G401 (cell line): ENCODE measurements at regions not wholly inside any gene's neighbourhood (a gene's known extent, or its start where the extent isn't known, plus 50 kb on each side); places are given as distances from the start of the nearest gene placed in this dataset.

Source experiments
- DNase-seq: peaks from one replicate; pipeline ENCODE4 v3.0.0-alpha.2; 2015; ENCODE audit warnings: low spot score
- in situ Hi-C: cut with HindIII; loops from 2 replicates; pipeline ENCODE4 v1.10.0; 2016; ENCODE audit warnings: low sequenced_read_pairs, mixed read lengths

- in situ Hi-C loops, result no loop called here
- no peak for DNase-seq
Observed at GRCh38 chr16:76955629-76956028, 235.4 kb upstream of the MON1B start.

DNA sequence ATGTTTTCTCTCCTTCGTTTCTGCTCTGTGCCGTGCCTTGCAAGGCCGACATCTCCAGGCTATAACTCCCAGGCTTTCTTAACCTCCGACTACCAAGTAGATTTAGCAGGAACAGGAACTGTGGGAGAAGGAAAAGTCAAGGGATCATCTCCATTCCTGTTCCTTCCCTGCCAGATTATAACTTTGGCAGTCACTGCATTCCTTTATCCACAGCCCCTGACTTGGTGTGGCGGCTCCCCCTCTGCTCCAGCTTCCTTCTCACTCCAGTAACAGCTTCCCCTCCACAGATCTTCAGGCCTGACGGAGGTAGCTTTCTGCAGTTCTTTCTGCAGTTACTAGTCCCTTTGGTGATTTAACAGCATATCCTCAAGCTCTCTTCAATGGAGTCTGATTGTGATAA, 234.6 kb upstream of the MON1B start:
- in situ Hi-C loops, result no loop called here
- no peak for DNase-seq

DNA sequence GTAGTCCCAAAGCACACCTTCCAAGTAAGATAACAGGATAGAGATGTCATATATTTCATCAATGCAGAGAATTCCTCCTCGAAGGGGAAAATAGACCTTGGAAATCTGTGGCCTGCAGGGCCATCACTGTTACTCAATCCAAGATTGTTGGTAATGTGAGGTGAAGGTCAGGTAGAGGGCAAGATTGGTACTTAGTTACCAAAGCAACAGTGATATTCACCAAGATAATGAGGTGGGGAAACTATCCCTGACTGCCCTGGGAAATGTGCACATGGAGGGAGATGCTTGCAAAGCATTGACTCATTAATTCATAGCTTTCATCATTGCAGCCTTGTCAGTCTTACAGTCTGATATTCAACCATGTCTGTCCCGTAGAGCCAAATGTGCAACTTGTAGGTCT, 234.1 kb upstream of the MON1B start:
- DNase-seq, result no peak
- in situ Hi-C loops, result no loop called here

GRCh38 chr16:76959166-76959565, 231.8 kb upstream of the MON1B start:
- in situ Hi-C loops, result no loop called here
- no peak for DNase-seq

GRCh38 chr16:76963614-76964315, 227.2 kb upstream of the MON1B start:
- in situ Hi-C loops, result no loop called here
- no peak for DNase-seq

GRCh38 chr16:76964464-76965154, 226.4 kb upstream of the MON1B start:
- DNase-seq, result no peak
- in situ Hi-C loops, result no loop called here

DNA sequence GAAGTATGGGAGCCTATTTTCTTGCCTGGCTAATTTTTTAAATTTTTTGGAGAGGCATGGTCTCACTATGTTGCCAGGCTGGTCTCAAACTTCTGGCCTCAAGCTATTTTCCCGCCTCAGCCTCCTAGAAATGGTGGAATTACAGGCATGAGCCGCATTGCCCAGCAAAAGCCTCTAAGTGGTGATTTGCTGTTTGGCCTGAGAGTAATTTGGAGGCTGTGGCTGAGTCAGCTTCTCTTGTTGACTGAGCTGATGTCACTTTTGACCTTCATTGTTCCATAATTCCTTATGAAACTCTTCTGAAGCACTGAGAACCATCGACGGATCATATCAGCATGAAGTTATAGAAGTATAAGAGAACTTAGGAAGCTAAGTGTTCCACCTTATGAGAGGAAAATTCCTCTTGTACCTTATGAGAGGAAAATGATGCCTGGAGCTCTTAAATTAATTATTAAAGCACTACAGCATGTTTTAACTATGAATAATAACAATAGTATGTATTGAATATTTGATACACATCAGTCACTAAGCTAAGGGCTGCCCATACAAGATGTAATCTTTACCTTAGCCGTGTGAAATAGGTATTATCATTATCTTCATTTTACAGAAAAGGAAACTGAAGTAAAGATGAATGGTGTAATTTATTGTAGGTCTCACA, 220.8 kb upstream of the MON1B start:
- DNase-seq, result no peak
- in situ Hi-C loops, result no loop called here

DNA sequence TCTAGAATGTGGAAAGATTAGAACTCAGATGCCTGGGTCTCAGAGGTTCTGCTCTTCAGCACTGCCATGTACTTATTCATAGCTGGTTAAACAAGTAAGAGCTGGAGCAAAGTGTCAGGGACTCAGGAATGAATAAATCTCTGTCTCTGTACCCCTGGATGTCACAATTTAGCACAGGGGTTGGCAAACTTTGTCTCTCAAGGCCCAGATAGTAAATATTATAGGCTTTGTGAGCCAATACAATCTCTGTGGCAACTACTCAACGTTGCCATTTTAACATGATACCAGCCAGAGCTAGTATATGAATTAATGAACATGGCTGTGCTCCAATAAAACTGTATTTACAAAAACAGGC, 220.3 kb upstream of the MON1B start:
- in situ Hi-C loops, result no loop called here
- no peak for DNase-seq

DNA sequence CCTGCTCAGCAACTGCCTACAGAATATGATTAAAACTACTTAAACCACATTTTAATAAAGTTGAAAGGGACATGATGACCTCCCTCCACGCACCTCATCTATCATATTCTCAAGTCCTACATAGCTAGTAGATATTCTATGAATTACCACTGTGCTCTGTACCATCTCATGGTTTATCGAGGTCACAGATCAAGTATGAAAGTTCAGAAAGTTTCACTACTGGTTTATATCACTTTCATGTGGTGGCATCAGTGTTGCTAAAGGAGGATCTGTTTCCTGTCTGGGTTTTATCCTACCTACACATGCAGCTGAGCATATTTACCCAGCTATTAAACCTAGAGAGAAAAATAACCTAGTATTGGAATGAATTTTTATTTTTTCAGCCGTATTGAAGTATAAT, 214.9 kb upstream of the MON1B start:
- in situ Hi-C loops, result no loop called here
- no peak for DNase-seq

GRCh38 chr16:76976756-76977155, 214.2 kb upstream of the MON1B start:
- no peak for DNase-seq
- in situ Hi-C loops, result no loop called here

DNA sequence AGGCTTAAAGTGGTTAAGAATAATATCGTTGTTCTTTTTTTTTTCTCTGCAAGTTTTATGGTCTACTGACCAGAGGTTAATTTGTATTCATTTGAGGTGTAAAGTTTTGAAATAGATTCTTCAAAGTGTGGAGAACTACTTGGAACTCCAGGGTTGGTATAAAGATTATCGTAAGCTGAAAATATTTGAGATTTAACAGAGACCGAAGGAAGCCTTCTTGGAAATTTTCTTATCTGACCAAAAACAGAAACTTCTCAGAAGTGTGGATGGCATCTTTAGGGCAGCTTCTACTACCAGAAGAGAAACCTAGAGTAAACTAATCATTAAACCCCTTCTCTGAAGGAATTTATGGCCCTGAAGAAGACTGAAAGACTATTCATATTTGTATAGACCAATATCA, 206.8 kb upstream of the MON1B start:
- in situ Hi-C loops, result no loop called here
- DNase-seq, result no peak

GRCh38 chr16:76985392-76986045, 205.5 kb upstream of the MON1B start:
- in situ Hi-C loops, result no loop called here
- no peak for DNase-seq

- in situ Hi-C loops, result no loop called here
- DNase-seq, result no peak
Observed at GRCh38 chr16:76988526-76988925, 202.5 kb upstream of the MON1B start.

DNA sequence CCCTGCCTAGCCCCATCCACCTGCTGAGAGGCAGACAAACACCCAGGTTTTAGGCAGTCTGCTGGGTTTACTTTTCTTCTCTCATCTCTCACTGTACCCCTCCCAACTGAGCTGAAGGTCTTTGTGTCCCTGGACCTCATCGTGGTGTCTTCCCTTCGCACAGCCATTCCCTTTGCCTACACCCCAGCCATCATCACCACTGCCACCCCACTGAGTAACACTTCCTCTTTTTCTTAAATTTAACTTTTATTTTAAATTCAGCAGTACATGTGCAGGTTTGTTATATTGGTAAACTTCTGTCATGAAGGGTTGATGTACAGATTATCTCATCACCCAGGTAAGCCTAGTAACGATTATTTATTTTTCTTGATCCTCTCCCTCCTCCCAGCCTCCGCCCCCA, 188.3 kb upstream of the MON1B start:
- in situ Hi-C loops, result no loop called here
- no peak for DNase-seq

DNA sequence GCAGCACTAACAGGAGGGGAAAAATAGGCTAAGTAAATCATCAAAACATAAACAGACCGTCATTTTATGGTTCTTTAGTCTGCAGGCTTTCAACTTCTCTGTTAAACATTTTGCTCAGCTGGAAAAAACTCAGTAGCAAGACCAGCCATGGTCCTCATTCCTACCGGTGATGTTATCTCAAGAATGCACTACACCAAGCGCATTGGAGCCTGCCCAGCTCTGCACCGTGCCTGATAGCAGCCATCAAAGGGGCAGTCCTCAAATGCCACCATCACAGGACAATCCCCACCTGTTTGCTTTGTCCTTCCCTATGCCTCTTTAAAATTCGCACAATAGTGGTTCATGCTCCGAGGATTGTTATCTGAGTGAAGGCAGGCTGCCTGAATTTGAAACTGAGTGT, 181.5 kb upstream of the MON1B start:
- in situ Hi-C loops, result no loop called here
- DNase-seq, result no peak

DNA sequence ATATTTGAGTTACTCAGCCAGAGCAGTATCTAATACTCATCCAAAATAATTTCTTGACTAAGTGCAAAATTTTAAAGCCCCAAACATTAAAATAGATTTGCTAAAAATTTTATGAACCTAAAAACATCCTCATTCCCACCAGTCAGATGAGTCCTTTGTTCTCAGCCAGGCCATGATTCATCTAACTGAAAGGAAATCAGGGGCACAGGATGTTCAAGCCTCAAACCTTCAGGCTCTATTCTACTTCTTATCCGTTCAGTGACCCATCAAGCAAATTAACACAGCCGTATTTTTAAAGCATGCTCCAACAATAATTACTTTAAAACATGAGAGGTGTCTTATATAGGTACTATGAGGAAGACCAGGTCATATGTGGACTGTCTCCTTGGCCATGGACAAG, 176.5 kb upstream of the MON1B start:
- DNase-seq, result no peak

DNA sequence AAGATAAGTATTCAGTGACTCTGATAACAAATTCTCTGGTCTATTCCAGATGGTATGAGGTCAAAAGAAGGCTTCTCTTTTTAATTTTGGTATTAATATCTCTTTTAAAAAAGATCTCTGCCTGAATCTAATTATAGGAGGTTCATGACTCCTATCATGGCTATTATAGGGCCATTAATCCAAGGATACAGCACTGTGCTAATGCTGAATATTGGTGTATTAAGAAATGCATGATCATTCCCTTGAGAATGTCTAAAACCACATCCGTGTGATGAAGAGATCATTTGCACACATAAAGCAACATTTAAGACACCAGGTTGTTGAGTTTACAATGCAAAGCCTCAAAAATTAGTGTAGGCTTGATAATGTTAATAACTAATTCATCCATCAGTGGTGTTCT, 160.4 kb upstream of the MON1B start:
- DNase-seq, result no peak
- in situ Hi-C loops, result no loop called here

More for the DNA sequence above, 176.5 kb upstream of the MON1B start:
- in situ Hi-C loops, result no loop called here

- DNase-seq, result no peak
- in situ Hi-C loops, result no loop called here
Observed at GRCh38 chr16:77033516-77033915, 157.5 kb upstream of the MON1B start.

DNA sequence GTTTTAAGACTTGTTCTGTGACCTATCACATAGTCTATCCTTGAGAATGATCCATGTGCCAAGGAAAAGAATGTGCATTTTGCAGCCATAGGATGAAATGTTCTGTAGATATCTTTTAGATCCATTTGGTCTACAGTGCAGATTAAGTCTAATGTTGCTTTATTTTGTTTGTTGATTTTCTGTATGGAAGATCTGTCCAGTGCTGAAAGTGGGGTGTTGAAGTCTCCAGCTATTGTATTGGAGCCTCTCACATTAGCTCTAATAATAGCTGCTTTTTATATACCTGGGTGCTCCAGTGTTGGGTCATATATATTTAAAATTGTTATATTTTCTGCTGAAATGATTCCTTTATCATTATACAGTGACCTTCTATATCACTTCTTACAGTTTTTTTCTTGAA, 155.6 kb upstream of the MON1B start:
- DNase-seq, result no peak
- in situ Hi-C loops, result no loop called here

DNA sequence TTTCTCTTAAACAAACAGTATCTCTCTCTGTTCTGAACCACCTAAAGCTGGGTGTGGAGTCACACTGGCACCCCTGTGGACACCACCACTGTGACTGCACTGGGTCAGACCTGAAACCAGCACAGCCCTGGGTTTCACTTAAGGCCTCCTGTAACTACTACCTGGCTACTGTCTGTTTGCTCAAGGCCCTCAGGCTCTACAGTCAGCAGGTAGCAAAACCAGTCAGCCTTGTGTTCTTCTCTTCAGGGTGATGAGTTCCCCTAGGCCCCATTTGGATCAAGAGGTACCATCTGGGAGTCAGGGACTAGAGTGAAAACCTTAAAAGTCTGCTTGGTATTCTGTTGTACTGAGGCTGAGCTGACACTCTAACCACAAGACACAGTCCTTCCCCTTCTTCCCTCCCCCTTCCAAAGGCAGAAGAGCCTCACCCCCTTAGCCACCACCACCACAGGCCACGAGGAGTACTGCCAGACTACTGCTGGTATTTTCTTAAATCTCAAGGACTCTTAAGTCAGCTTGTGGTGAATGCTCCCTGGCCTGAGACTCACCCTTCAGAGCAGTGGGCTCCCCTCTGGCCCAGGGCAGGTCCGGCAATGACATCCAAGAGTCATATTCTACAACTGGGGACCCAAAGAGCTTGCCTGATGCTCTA, 153.2 kb upstream of the MON1B start:
- DNase-seq, result no peak
- in situ Hi-C loops, result no loop called here
